ENCODE measurements at regions not wholly inside any gene's neighbourhood (a gene's known extent, or its start where the extent isn't known, plus 50 kb on each side); places are given as distances from the start of the nearest gene placed in this dataset.

DNA sequence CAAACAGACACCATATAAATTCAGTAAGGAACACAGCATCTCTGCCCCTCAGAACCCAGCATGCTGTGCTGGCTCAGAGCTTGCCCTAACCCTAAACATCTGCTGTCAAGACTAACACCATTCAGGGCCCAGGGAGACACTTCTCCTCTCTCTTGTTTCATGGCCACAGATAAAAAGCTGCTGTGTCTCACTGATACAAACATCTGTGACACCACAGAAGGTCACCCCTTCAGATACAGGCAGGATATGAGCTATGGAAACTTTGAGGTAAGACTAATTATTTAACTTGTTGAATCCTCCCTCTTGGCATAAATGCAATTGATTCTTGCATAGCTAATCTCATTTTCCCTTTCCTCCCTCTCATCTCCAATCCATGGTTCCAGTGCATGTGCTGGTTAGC is 61.6 kb upstream of the GPR12 start:
- FAIRE-seq: no peak

DNA sequence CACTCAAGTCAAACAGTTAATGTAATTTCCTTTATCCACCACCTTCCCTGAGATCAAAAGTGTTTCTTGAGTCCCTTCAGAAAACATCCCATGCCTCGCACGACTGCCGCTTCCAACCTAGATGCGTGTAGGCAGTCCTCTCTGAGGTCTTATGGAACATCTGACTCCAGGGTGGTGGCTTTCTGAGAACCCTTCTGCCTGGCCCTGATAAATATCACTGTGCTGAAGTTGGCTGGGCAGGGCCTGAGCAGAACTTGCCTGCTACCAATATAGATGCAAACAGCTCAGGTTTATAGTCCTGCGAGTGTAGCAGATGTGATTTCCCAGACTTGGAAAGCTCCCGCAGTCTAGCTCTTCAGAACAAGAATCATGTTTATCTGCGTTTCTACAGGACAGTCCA is 61.1 kb upstream of the GPR12 start:
- FAIRE-seq: no peak

DNA sequence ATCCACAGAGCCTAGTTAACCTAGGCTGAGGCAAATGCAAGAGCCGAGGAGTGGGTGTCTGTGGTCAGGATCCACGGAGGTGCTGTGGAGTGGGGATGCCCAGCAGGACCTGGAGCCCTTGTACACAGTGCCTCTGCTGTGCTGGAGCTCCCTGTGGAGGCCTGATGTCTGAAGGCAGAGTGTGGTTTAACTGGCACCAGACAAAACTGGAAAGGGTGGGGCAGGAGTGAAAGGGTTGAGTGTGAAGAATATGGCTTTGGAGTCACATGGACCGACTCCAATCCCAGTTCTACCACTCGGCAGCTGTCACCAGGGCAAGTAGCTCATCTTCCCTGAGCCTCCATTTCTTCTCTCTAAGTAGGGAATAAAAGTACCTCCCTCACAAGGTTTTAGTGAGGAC is 60.3 kb upstream of the GPR12 start:
- FAIRE-seq: no peak

DNA sequence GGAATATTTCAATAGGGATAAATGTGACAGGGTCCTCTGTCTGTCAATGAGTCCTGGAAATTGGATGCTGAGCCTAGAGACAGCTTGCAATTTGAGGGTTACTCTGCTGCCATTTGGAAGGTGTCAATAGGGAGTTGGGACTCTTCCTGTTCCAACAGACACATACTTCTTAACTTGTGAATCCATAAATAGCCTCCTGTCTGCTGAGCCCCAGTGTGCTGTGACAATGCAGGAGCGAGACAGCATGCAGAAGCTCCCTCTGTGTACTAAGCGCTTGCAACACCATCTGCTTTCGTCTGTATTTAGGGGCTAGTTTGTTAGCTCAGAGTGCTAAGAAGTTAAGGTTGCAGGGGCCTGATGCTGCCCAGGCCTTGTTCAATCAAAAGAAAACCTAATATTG is 58.5 kb upstream of the GPR12 start:
- FAIRE-seq: no peak

DNA sequence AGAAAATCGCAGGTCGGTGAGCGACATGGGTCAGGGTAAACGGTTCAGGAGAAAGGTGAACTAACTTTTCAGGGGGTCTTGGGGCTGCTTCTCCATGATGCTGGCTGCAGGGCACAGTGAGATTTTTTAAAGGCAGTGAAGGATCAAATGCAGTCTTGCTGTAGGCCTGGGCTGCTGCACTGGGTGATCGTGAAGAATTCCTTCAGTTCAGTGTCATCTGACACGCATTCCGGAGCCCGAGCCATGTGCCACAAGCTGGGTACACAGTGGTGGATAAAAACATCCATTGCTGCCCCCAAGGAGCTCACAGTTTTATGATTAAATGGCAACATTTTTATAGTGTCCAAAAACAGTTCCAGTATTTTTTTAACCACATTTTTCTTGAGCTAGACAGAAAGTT is 56.3 kb upstream of the GPR12 start:
- FAIRE-seq: no peak

DNA sequence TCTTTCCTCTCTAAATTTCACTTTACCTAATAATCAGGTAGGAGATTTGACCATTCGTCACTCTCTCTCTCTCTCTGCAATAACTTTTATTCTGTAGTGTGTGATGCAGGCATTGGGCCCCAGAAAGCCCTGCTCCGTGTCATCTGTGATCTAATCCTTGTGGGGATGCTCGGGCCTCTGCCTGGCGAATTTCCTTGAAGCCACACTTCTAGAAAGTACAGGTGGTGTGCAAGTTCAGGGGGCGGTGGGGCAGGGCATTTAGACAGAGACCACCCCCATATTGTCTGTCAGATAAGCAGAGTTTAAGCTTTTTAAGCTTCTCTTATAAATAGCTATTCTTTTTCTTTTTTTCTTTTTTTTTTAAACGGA is 53.4 kb upstream of the GPR12 start:
- FAIRE-seq: no peak

DNA sequence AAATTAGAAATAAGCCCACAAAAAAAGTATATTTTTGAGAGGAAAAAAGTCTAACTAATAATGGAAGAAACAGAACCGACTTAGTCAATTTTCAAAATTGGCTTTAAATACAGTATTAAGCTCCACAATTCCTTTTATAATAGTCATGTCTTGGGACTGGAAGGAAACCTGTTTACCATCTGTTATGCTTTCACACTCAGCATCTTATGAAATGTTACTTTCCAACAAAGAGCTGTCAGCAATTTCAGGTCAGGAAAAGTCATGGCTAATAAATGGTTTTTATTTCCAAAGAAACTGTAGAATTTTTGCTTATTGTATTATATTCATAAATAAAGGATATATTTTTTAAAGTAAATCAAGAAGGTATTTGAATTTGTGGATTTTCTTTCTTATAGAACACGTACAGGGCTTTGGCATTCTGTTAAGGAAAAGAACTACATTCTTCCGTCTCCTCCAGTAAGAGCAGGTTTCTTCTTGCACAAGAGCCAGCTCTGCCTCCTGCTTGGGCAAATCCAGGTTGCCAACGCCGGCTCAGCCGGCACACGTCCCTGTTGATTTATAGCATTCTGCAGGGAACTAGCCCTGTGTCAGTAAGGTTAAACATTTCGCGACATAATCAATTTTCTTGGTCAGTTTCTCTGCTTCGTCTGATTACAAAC is 52.9 kb upstream of the GPR12 start:
- FAIRE-seq: no peak

DNA sequence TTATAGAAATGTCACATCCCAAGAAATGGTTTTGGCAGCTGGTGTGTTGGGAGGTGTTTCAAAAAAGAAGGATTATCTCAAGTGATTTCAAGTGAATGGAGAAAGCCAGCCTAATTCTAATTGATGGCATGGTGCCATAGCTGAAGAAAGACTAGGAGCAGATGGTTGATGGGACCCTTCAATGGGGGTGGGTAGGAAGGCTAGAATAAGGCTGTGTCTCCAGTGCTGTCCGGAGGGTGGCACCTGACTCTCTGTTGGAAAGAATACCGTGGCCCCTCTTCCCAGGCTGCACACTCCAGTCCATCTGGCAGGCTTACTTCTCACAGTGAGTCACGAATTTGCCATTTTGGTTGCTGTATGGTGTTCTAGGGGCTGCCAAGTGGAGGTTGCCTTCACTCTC is 51.0 kb upstream of the GPR12 start:
- FAIRE-seq: no peak

Data from A204.1 (cell line).